CD14-positive monocyte (primary cell): ENCODE measurements at regions not wholly inside any gene's neighbourhood (a gene's known extent, or its start where the extent isn't known, plus 50 kb on each side); places are given as distances from the start of the nearest gene placed in this dataset.

Experiments used
- DNase-seq, 3 donors: peaks; one replicate each; pipeline ENCODE4 v3.0.0-alpha.2; 2011 to 2022
- H2AFZ ChIP-seq: 2 replicates; pipeline ENCODE4 v1.6.0; 2012; ENCODE audit warnings: mild to moderate bottlenecking, low read depth, low read length, inconsistent platforms; ENCODE audit not compliant: insufficient read depth, poor library complexity, severe bottlenecking
- H3K27ac ChIP-seq, 2 donors: 1 replicate in 1 of 2; 2 replicates in 1 of 2; pipeline ENCODE4 v1.5.1; 2012 to 2013; ENCODE audit warnings: low read length in 2 of 2, control low read depth in 1 of 2, inconsistent platforms in 1 of 2, low read depth in 1 of 2, mild to moderate bottlenecking in 1 of 2
- H3K27me3 ChIP-seq, 2 donors: one replicate each; pipeline versions ENCODE4 v1.6.0 to v1.6.1; 2011 to 2013; ENCODE audit warnings: low read length in 2 of 2; ENCODE audit not compliant: control insufficient read depth in 2 of 2, insufficient read depth in 2 of 2
- H3K36me3 ChIP-seq, 2 donors: replicated peaks in 1 of 2; 1 replicate in 1 of 2; 2 replicates in 1 of 2; pipeline versions ENCODE4 v1.5.1 to v1.6.1; 2012 to 2013; ENCODE audit warnings: low read length in 2 of 2, control low read depth in 1 of 2, inconsistent platforms in 1 of 2, mild to moderate bottlenecking in 1 of 2; ENCODE audit not compliant: insufficient read depth in 2 of 2, control insufficient read depth in 1 of 2
- H3K4me1 ChIP-seq, 2 donors: 1 replicate in 1 of 2; 2 replicates in 1 of 2; pipeline versions ENCODE4 v1.5.1 to v1.6.1; 2012 to 2013; ENCODE audit warnings: low read length in 2 of 2, control low read depth in 1 of 2, inconsistent platforms in 1 of 2, mild to moderate bottlenecking in 1 of 2, moderate library complexity in 1 of 2; ENCODE audit not compliant: insufficient read depth in 2 of 2, control insufficient read depth in 1 of 2
- H3K4me2 ChIP-seq: replicated peaks from 2 replicates; pipeline ENCODE3; 2012; ENCODE audit warnings: low read length, moderate library complexity, mild to moderate bottlenecking; ENCODE audit not compliant: poor library complexity, severe bottlenecking; ENCODE audit errors: extremely low read depth
- H3K4me3 ChIP-seq, 3 experiments: fragments of 200-600 bp in 1 of 3; sonication (generic) in 1 of 3; replicated peaks in 1 of 3; 1 replicate in 2 of 3; 2 replicates in 1 of 3; pipeline ENCODE4 v1.5.1; 2011 to 2013; ENCODE audit warnings: low read length in 3 of 3, mild to moderate bottlenecking in 3 of 3, control low read depth in 2 of 3, low read depth in 2 of 3, inconsistent platforms in 1 of 3, moderate library complexity in 1 of 3
- H3K79me2 ChIP-seq: 2 replicates; pipeline ENCODE4 v1.6.0; 2012; ENCODE audit warnings: mild to moderate bottlenecking, control low read depth, inconsistent platforms, low read length, moderate library complexity; ENCODE audit not compliant: insufficient read depth
- H3K9ac ChIP-seq: 2 replicates; pipeline ENCODE4 v1.6.0; 2017; ENCODE audit warnings: low read length, mild to moderate bottlenecking; ENCODE audit not compliant: insufficient read depth, poor library complexity, severe bottlenecking
- H3K9me3 ChIP-seq, 2 donors: replicated peaks in 1 of 2; 1 replicate in 1 of 2; 2 replicates in 1 of 2; pipeline versions ENCODE4 v1.5.1 to v1.6.1; 2012 to 2013; ENCODE audit warnings: low read length in 2 of 2, control low read depth in 1 of 2; ENCODE audit not compliant: control insufficient read depth in 1 of 2, insufficient read depth in 1 of 2
- H4K20me1 ChIP-seq: 2 replicates; pipeline ENCODE4 v1.6.0; 2012; ENCODE audit warnings: mild to moderate bottlenecking, low read length, control low read depth, moderate library complexity; ENCODE audit not compliant: insufficient read depth
- H3K27ac Mint-ChIP-seq, 7 donors: one replicate each; pipeline ENCODE4 v1.8.0; 2020; ENCODE audit warnings: mild to moderate bottlenecking in 7 of 7, mixed read lengths in 7 of 7, moderate library complexity in 6 of 7, inconsistent platforms in 2 of 7
- H3K27me3 Mint-ChIP-seq, 3 donors: one replicate each; pipeline ENCODE4 v1.8.0; 2021 to 2022; ENCODE audit warnings: low read depth in 3 of 3, mild to moderate bottlenecking in 3 of 3, mixed read lengths in 3 of 3, moderate library complexity in 3 of 3, inconsistent platforms in 1 of 3
- H3K36me3 Mint-ChIP-seq, 2 donors: one replicate each; pipeline ENCODE4 v1.8.0; 2020; ENCODE audit warnings: mixed read lengths in 2 of 2, inconsistent platforms in 1 of 2, mild to moderate bottlenecking in 1 of 2
- H3K4me1 Mint-ChIP-seq: one replicate; pipeline ENCODE4 v1.8.0; 2020; ENCODE audit warnings: mild to moderate bottlenecking, mixed read lengths
- H3K4me3 Mint-ChIP-seq, 2 donors: one replicate each; pipeline ENCODE4 v1.8.0; 2020; ENCODE audit warnings: mild to moderate bottlenecking in 2 of 2, mixed read lengths in 2 of 2, moderate library complexity in 1 of 2
- H3K9me3 Mint-ChIP-seq, 7 donors: one replicate each; pipeline ENCODE4 v1.8.0; 2020 to 2022; ENCODE audit warnings: mixed read lengths in 7 of 7, mild to moderate bottlenecking in 6 of 7, moderate library complexity in 6 of 7, inconsistent platforms in 2 of 7
- CTCF ChIP-seq: fragments of 200-600 bp; IDR thresholded peaks from one replicate; pipeline ENCODE4 v1.8.0; 2022; ENCODE audit warnings: antibody characterized with exemption, mild to moderate bottlenecking
- WGBS: methylation state at CpG from one replicate; pipeline ENCODE4 v1.1.5; 2013; ENCODE audit warnings: missing lambda C conversion rate; ENCODE audit not compliant: insufficient coverage; 5-methylcytosine and 5-hydroxymethylcytosine counted together
- intact Hi-C, 2 donors: fragments of 100-400 bp; cut with micrococcal nuclease; formaldehyde crosslinking; loops; one replicate each; pipeline versions ENCODE4 v1.15.0 to v1.15.1; 2023

GRCh38 chr5:8934455-8934854, 611.4 kb downstream of the SEMA5A start:
- TF ChIP-seq CTCF, result no peak
- H3K4me2 ChIP-seq, result no peak overlapping the region
- H3K36me3 Mint-ChIP-seq, result no peaks in the 10 kb centered on the region

GRCh38 chr5:8940934-8941333, 604.9 kb downstream of the SEMA5A start:
- Histone ChIP-seq H3K9ac (no peak overlapping the region), H3K36me3 (no peaks in the 10 kb centered on the region), H2AFZ (no peak overlapping the region), H3K4me1 (no peaks in the 10 kb centered on the region), H3K27ac (no peak overlapping the region), H3K4me2 (no peak overlapping the region), H3K9me3 (peaks cover 7 to 8% of the 10 kb centered on the region in 2 donors), H3K79me2 (no peaks in the 10 kb centered on the region), H4K20me1 (no peaks in the 10 kb centered on the region), H3K27me3 (no peaks in the 10 kb centered on the region), H3K4me3 (no peak overlapping the region)
- H3K27me3 Mint-ChIP-seq, result no peaks in the 10 kb centered on the region
- peaks cover 5 to 22% (median 14%) of the 10 kb centered on the region in 7 donors for H3K9me3 Mint-ChIP-seq
- intact Hi-C loops, result no loop called here
- no peak for DNase-seq
- TF ChIP-seq CTCF, result no peak
- no peaks in the 10 kb centered on the region for H3K36me3 Mint-ChIP-seq
- H3K4me3 Mint-ChIP-seq, result no peak overlapping the region
- H3K4me1 Mint-ChIP-seq, result no peaks in the 10 kb centered on the region
- no peak overlapping the region for H3K27ac Mint-ChIP-seq
- WGBS, result 100% methylated on average over 1 of the region's 1 CpG

More at GRCh38 chr5:8934455-8934854, 611.4 kb downstream of the SEMA5A start:
- H3K4me1 Mint-ChIP-seq, result no peaks in the 10 kb centered on the region
- no peak overlapping the region for H3K27ac Mint-ChIP-seq
- Histone ChIP-seq H2AFZ (no peak overlapping the region), H3K27ac (no peak overlapping the region), H3K9me3 (peaks cover 16 to 18% of the 10 kb centered on the region in 2 donors), H3K36me3 (no peaks in the 10 kb centered on the region), H4K20me1 (no peaks in the 10 kb centered on the region), H3K27me3 (no peaks in the 10 kb centered on the region), H3K4me3 (no peak overlapping the region), H3K4me1 (no peaks in the 10 kb centered on the region), H3K9ac (no peak overlapping the region), H3K79me2 (no peaks in the 10 kb centered on the region)
- no peak for DNase-seq
- H3K27me3 Mint-ChIP-seq, result peaks cover 0 to 1% (median 1%) of the 10 kb centered on the region in 3 donors
- WGBS, result 60% methylated on average over 1 of the region's 1 CpG
- peaks cover 6 to 12% (median 11%) of the 10 kb centered on the region in 7 donors for H3K9me3 Mint-ChIP-seq
- H3K4me3 Mint-ChIP-seq, result no peak overlapping the region
- intact Hi-C loops, result no loop called here
